GM19351 (cell line): ENCODE measurements at regions not wholly inside any gene's neighbourhood (a gene's known extent, or its start where the extent isn't known, plus 50 kb on each side); places are given as distances from the start of the nearest gene placed in this dataset.

Source experiments
- ATAC-seq: cut with Tn5 transposase; IDR thresholded peaks from one replicate; pipeline ENCODE4 v1.9.1; 2021; ENCODE audit warnings: mild to moderate bottlenecking, moderate library complexity; ENCODE audit not compliant: unreplicated experiment

GRCh38 chr1:81409262-81409661 lies 391.5 kb upstream of the ADGRL2 start:
- no peak for ATAC-seq

- ATAC-seq, result no peak
Measured at GRCh38 chr1:81408419-81408818, 392.3 kb upstream of the ADGRL2 start.

DNA sequence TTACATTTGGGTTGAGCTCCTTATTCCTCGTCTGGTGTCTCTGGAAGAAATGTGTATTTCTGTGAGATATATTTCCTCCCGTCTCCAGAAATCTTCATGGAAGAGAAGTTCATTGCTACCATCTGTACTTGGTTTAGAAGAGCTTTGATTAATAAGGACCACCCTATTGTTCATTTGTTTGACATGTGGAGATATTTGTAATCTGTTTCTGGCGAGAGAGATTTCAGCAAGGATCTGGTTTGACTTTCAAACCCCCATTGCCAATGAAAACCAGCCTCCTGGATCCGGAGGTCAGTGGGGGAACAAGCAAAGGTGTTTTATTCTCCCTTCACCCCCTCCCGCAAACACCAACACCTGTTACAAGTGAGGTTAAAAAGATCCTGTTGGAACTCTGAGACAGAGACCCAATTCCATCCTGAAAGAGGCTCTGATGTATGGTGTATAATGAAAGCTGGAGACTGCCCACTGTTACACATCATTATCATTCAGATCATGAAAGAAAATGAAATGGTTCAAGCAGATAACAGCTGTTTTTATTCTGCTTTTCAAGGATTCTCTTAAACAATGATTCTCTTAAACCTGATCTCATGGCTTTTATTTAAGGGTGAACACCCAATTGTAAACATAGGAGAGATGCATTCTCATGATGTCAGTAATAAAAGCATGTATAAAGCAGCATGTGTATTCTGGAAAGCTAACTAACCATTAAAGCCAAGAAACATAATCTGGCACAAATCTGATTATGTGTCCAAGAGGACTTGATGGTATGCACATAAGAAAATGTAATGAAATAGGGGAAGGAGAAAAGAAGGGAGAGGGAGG lies 393.5 kb upstream of the ADGRL2 start:
- ATAC-seq, result no peak

- no peak for ATAC-seq
Measured at GRCh38 chr1:81406292-81406999, 394.3 kb upstream of the ADGRL2 start.

- ATAC-seq, result no peak
Measured at GRCh38 chr1:81398041-81398440, 402.7 kb upstream of the ADGRL2 start.

DNA sequence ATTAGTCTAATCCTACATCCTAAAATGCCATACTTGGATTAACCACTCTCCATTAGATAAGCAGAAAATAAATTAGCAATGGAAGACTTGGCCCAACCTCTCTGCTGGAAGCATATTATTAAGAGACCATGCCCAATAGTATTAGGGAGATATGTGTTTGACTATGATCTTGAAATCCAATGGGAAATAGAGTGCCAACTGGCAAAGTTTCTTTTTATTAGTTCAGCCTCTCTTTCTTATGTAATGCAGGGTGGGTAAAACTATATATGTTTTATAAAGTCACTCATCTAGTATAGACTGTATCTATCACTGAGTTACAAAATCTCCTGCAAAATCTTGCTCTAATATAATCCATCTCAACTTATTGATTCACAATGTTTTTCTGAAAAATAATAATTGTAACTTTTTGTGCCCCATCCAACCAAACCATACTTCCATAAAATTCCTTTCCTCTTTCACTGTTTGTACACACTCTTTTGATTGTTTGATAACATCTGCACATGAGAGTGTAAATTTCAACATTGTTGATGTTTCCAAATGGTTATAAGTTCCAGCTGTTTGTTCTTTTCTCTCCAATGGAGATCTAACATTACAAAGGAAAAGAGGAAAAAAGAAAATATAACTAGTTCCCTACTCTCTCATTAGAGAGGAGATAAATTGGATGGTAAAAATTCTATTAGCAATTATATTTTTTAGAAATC lies 408.1 kb upstream of the ADGRL2 start:
- no peak for ATAC-seq

GRCh38 chr1:81391125-81391828 lies 409.5 kb upstream of the ADGRL2 start:
- ATAC-seq, result no peak

GRCh38 chr1:81388435-81388834 lies 412.3 kb upstream of the ADGRL2 start:
- no peak for ATAC-seq

DNA sequence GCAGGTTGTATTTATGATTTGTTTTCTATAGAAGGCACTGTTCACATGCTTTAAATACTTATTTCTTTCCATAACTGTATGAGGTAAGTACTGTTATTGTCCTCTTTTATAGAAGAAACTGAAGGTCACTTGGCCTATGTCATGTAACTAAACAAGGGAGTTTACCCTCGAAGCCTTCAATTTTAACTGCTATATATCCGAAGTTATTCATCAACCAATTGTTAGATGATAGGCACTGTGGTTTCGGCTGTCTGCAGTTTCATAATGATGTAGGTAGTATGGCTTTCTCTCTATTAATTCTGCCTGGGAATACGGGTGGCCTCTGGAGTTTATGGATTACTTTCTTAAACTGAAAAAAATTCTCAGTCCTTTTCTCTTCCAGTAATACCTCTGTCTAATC lies 413.3 kb upstream of the ADGRL2 start:
- ATAC-seq, result no peak

GRCh38 chr1:81382561-81382960 lies 418.2 kb upstream of the ADGRL2 start:
- ATAC-seq, result no peak

GRCh38 chr1:81381881-81382280 lies 418.9 kb upstream of the ADGRL2 start:
- ATAC-seq, result no peak

- ATAC-seq, result no peak
Measured at GRCh38 chr1:81380436-81380835, 420.3 kb upstream of the ADGRL2 start.

GRCh38 chr1:81379430-81379829 lies 421.3 kb upstream of the ADGRL2 start:
- no peak for ATAC-seq

DNA sequence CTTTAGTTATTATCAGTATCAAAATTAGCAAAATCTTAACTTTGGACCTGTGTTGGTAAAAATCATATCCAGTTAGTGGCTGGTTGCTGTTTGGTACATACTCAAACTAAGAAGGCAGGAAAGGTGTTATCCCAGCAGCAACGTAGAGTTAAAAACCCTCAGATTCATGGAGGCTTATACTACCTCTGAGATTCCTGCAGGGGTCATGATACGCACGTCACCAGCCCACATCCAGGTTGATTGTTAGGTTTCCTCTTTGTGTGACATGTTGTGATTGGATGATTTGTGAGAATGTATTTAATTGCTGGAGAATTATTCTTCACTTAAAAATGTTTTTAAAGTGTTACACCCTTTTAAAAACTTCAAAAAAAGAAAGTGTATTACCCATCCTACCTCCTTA lies 423.3 kb upstream of the ADGRL2 start:
- no peak for ATAC-seq

- ATAC-seq, result no peak
Measured at GRCh38 chr1:81375884-81376548, 424.7 kb upstream of the ADGRL2 start.

DNA sequence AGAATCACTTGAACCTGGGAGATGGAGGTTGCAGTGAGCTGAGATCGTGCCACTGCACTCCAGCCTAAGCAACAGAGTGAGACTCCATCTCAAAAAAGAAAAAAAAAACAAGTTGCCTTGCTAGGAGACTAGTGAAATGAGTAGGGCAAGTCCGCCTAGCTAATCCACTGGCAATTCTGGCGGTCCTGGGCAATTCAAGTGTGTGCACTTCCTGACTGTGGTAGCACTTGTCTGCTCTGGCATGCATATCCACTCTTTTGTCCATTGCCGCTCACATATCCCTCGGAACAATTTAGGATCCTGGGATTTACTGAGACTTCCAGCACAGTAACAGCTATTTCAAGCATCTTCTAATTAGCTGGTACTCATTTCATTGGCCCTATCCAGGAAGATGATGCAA lies 426.3 kb upstream of the ADGRL2 start:
- ATAC-seq, result no peak

GRCh38 chr1:81371864-81372263 lies 428.9 kb upstream of the ADGRL2 start:
- ATAC-seq, result no peak

GRCh38 chr1:81369833-81370232 lies 430.9 kb upstream of the ADGRL2 start:
- ATAC-seq, result no peak

GRCh38 chr1:81366173-81366572 lies 434.6 kb upstream of the ADGRL2 start:
- no peak for ATAC-seq

GRCh38 chr1:81364088-81364487 lies 436.6 kb upstream of the ADGRL2 start:
- no peak for ATAC-seq

DNA sequence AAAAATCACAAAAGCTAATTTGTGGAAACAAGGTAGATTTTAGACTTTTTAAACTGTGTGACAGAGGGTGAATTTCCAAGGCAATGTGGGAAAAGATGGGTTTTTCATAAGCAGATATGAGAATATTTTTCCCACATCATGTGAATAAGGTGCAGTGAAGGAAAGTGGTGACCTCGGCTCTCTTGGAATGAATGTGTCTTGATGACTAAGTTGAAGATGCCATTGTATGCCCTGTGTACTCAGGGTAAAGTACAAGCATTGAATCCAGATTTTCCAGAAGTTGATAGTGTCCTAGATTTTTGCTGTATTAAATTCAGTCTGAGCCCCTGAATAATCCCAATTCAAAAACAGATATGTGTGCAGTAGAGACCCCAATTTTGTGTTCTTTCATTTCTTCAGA lies 442.6 kb upstream of the ADGRL2 start:
- ATAC-seq, result no peak
